ENCODE measurements at regions not wholly inside any gene's neighbourhood (a gene's known extent, or its start where the extent isn't known, plus 50 kb on each side); places are given as distances from the start of the nearest gene placed in this dataset.

GRCh38 chr4:185885075-185885474 is 73.1 kb upstream of the SORBS2 start:
- TF ChIP-seq CTCF (IDR thresholded peaks at IDR 0.05) = no peak
- TF ChIP-seq POLR2A (IDR thresholded peaks at IDR 0.05) = no peak

Data from body of pancreas (tissue), 4 donors.